ENCODE measurements at regions not wholly inside any gene's neighbourhood (a gene's known extent, or its start where the extent isn't known, plus 50 kb on each side); places are given as distances from the start of the nearest gene placed in this dataset.

GRCh38 chr10:107303203-107303602, 138.7 kb upstream of the SORCS1 start:
- no peak overlapping the region for H2AFZ ChIP-seq
- ATAC-seq: no peak
- H3K27me3 ChIP-seq (ENCODE audit: insufficient read depth): no peaks in the 10 kb centered on the region
- no peaks in the 10 kb centered on the region for H3K9me3 Mint-ChIP-seq
- no peaks in the 10 kb centered on the region for H3K9me2 ChIP-seq (ENCODE audit: insufficient read depth)
- H3K27ac ChIP-seq (ENCODE audit: low read depth): no peak overlapping the region
- no peak overlapping the region for H3K27ac Mint-ChIP-seq
- H3K4me1 ChIP-seq (ENCODE audit: insufficient read depth): no peaks in the 10 kb centered on the region
- H3K27me3 Mint-ChIP-seq (ENCODE audit: insufficient read depth, low read depth, poor library complexity): peaks cover 4% of the 10 kb centered on the region
- H3K4me2 ChIP-seq: no peak overlapping the region
- no peaks in the 10 kb centered on the region; the same call in 2 of the 3 replicates for H3K36me3 Mint-ChIP-seq (ENCODE audit: low read depth)
- H3K79me2 ChIP-seq (replicated peaks; ENCODE audit: insufficient read depth): no peaks in the 10 kb centered on the region
- TF ChIP-seq EZH2phosphoT487 (IDR thresholded peaks at IDR 0.05; ENCODE audit: unreplicated experiment) (no peak), CTCF (conservative IDR thresholded peaks at IDR 0.05; ENCODE audit: low read depth in 2 of 2) (no peak), ZNF114 (CRISPR knock-in tag; IDR thresholded peaks at IDR 0.05) (no peak), JUNB (IDR thresholded peaks at IDR 0.05; ENCODE audit: unreplicated experiment) (no peak), POLR2AphosphoS5 (IDR thresholded peaks at IDR 0.05; ENCODE audit: low read depth) (no peak), CREB1 (CRISPR knock-in tag; IDR thresholded peaks at IDR 0.05; ENCODE audit: low read depth) (no peak), NANOG (IDR thresholded peaks at IDR 0.05; ENCODE audit: borderline replicate concordance) (no peak), ZNF462 (CRISPR knock-in tag; IDR thresholded peaks at IDR 0.05) (no peak), STAT1 (IDR thresholded peaks at IDR 0.05; ENCODE audit: unreplicated experiment) (no peak), ZNF331 (CRISPR knock-in tag; IDR thresholded peaks at IDR 0.05; ENCODE audit: low read depth) (no peak), EZH2 (IDR thresholded peaks at IDR 0.05; ENCODE audit: low read depth, unreplicated experiment) (no peak), REST (IDR thresholded peaks at IDR 0.05; ENCODE audit: unreplicated experiment) (no peak)
- no peaks in the 10 kb centered on the region for H3F3A ChIP-seq (replicated peaks; ENCODE audit: low read depth)
- no peaks in the 10 kb centered on the region for H3K36me3 ChIP-seq (ENCODE audit: insufficient read depth)
- no peak overlapping the region for H3K4me3 ChIP-seq
- no peak for DNase-seq (ENCODE audit: low spot score)
- no peak overlapping the region for H3K4me3 Mint-ChIP-seq
- no peaks in the 10 kb centered on the region for H4K20me1 ChIP-seq (replicated peaks; ENCODE audit: insufficient read depth)
- H3K4me1 Mint-ChIP-seq: no peaks in the 10 kb centered on the region

Measured in GM23338 (cell line).